ENCODE measurements at regions not wholly inside any gene's neighbourhood (a gene's known extent, or its start where the extent isn't known, plus 50 kb on each side); places are given as distances from the start of the nearest gene placed in this dataset.

GRCh38 chr5:54703565-54704255 is 186.2 kb downstream of the SNX18 start:
- TF ChIP-seq CTCF (conservative IDR thresholded peaks at IDR 0.05) = no peak
- no peak for TF ChIP-seq ZFX (IDR thresholded peaks at IDR 0.05)
